ENCODE measurements at regions not wholly inside any gene's neighbourhood (a gene's known extent, or its start where the extent isn't known, plus 50 kb on each side); places are given as distances from the start of the nearest gene placed in this dataset.

DNA sequence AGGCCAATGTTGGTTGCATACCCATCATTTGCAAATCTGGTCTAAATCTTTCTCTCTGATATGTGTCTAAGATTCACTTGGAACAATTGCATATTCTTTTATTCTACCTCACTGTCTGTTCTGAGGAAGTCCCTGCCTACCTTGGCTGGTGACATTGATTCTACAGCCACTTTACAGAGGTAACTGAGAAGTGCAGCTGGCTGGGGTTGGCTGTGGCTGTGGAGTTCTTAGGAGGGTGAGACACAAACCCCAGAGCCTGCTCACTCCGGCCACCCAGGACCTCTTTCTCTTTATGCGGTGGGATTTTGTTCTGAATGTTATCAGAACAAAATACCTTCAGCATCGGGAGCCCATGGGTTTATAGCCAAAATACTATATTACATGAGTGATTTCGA lies 54.5 kb upstream of the IRS2 start:
- Histone ChIP-seq H3K4me1 (ENCODE audit: control insufficient read depth, insufficient read depth, low read length) (no peaks in the 10 kb centered on the region), H3K27ac (ENCODE audit: low read length) (no peak overlapping the region)
- no peak for ATAC-seq

DNA sequence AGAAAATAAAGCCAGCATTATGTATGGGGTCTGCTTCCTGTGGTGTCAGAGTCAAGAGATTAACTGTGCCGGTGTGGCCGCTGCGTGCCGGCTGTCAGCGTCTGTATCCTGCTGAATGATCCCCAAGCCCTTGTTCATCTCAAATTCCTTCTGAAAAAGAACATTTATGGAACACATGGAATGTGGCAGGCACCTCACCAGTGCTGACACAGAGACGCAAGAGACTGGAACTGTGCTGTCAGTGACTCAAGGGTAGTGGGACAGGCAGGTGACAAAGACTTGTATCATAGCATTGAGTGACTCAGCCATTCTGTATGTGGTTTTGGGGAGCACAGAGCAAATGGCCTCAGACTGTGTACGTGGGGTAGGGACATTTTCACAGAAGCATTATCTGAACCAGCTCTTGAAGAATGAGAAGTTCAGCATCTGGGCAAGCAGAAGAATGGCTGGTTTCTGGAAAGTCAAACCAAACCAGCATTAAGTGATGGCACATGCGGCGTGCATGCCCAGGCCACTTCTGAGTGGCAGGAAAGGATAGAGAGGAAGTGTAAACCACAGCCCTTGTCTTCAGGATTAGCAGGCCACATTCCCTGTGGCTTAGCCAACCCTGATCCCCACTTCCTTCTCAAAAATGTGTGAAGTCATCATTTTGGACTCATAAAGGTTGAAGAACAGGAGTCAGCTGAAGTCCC lies 54.0 kb upstream of the IRS2 start:
- no peak for DNase-seq (ENCODE audit: low read depth, low spot score)
- intact Hi-C loops (cut with micrococcal nuclease; ENCODE audit: unreplicated experiment): no loop called here

More for the DNA sequence above, 54.5 kb upstream of the IRS2 start:
- intact Hi-C loops (cut with micrococcal nuclease; ENCODE audit: unreplicated experiment) (no loop called here), in situ Hi-C loops (cut with HindIII; ENCODE audit: low pct_unique_long_range_greater_than_20kb, low sequenced_read_pairs) (no loop called here)
- Histone ChIP-seq H3K36me3 (ENCODE audit: control insufficient read depth, insufficient read depth, low read length) (no peaks in the 10 kb centered on the region), H3K27me3 (ENCODE audit: control insufficient read depth, insufficient read depth, low read length) (no peaks in the 10 kb centered on the region), H3K4me3 (ENCODE audit: low read depth in 2 of 2, low read length in 2 of 2) (no peak overlapping the region), H3K9me3 (ENCODE audit: control insufficient read depth, insufficient read depth, low read depth, low read length) (no peaks in the 10 kb centered on the region)
- TF ChIP-seq POLR2AphosphoS5 (IDR thresholded peaks at IDR 0.05; ENCODE audit: low read depth, low read length) (no peak), SIN3A (IDR thresholded peaks at IDR 0.05; ENCODE audit: borderline replicate concordance, insufficient read depth, low read depth, low read length) (no peak), REST (IDR thresholded peaks at IDR 0.05; ENCODE audit: insufficient read depth in 1 of 2, low read depth in 2 of 2, low read length in 1 of 2) (no peak), TCF7L2 (IDR thresholded peaks at IDR 0.05; ENCODE audit: low read depth, low read length) (no peak)
- TF ChIP-seq, protein P1, sequence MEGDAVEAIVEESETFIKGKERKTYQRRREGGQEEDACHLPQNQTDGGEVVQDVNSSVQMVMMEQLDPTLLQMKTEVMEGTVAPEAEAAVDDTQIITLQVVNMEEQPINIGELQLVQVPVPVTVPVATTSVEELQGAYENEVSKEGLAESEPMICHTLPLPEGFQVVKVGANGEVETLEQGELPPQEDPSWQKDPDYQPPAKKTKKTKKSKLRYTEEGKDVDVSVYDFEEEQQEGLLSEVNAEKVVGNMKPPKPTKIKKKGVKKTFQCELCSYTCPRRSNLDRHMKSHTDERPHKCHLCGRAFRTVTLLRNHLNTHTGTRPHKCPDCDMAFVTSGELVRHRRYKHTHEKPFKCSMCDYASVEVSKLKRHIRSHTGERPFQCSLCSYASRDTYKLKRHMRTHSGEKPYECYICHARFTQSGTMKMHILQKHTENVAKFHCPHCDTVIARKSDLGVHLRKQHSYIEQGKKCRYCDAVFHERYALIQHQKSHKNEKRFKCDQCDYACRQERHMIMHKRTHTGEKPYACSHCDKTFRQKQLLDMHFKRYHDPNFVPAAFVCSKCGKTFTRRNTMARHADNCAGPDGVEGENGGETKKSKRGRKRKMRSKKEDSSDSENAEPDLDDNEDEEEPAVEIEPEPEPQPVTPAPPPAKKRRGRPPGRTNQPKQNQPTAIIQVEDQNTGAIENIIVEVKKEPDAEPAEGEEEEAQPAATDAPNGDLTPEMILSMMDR (IDR thresholded peaks at IDR 0.05): no peak
- CTCF ChIA-PET: no interaction called here
- POLR2A ChIA-PET: no interaction called here
- BruUV-seq (replicated peaks): no TSS peak
- DNase-seq (ENCODE audit: low read depth, low spot score): no peak

More for the DNA sequence above, 54.0 kb upstream of the IRS2 start:
- Histone ChIP-seq H3K4me1 (ENCODE audit: control insufficient read depth, insufficient read depth, low read length) (no peaks in the 10 kb centered on the region), H3K27me3 (ENCODE audit: control insufficient read depth, insufficient read depth, low read length) (no peaks in the 10 kb centered on the region), H3K4me3 (ENCODE audit: low read depth in 2 of 2, low read length in 2 of 2) (no peak overlapping the region), H3K36me3 (ENCODE audit: control insufficient read depth, insufficient read depth, low read length) (no peaks in the 10 kb centered on the region), H3K9me3 (ENCODE audit: control insufficient read depth, insufficient read depth, low read depth, low read length) (no peaks in the 10 kb centered on the region), H3K27ac (ENCODE audit: low read length) (no peak overlapping the region)
- BruUV-seq (replicated peaks): no TSS peak
- ATAC-seq: no peak
- ChIA-PET CTCF (no interaction called here), POLR2A (no interaction called here)
- TF ChIP-seq REST (IDR thresholded peaks at IDR 0.05; ENCODE audit: insufficient read depth in 1 of 2, low read depth in 2 of 2, low read length in 1 of 2) (no peak), TCF7L2 (IDR thresholded peaks at IDR 0.05; ENCODE audit: low read depth, low read length) (no peak), POLR2AphosphoS5 (IDR thresholded peaks at IDR 0.05; ENCODE audit: low read depth, low read length) (no peak), SIN3A (IDR thresholded peaks at IDR 0.05; ENCODE audit: borderline replicate concordance, insufficient read depth, low read depth, low read length) (no peak)
- TF ChIP-seq, protein P1 (IDR thresholded peaks at IDR 0.05): no peak
- in situ Hi-C loops (cut with HindIII; ENCODE audit: low pct_unique_long_range_greater_than_20kb, low sequenced_read_pairs): no loop called here
